ENCODE measurements at regions not wholly inside any gene's neighbourhood (a gene's known extent, or its start where the extent isn't known, plus 50 kb on each side); places are given as distances from the start of the nearest gene placed in this dataset.

GRCh38 chr1:239805042-239805441 lies 286.6 kb upstream of the FMN2 start:
- Histone ChIP-seq H3K27me3 (no peaks in the 10 kb centered on the region), H3K9me3 (no peaks in the 10 kb centered on the region), H3K36me3 (no peaks in the 10 kb centered on the region), H3K4me3 (no peak overlapping the region), H3K4me1 (no peaks in the 10 kb centered on the region), H3K27ac (peak overlapping the region in 1 of 4 donors; percentile 5)
- TF ChIP-seq POLR2A (IDR thresholded peaks at IDR 0.05) (no peak), CTCF (IDR thresholded peaks at IDR 0.05) (no peak)
- DNase-seq = no peak

GRCh38 chr1:239805851-239806772 lies 285.6 kb upstream of the FMN2 start:
- H3K27me3 ChIP-seq = no peaks in the 10 kb centered on the region
- H3K36me3 ChIP-seq = no peaks in the 10 kb centered on the region
- TF ChIP-seq POLR2A (IDR thresholded peaks at IDR 0.05) (no peak), CTCF (IDR thresholded peaks at IDR 0.05) (no peak)
- H3K9me3 ChIP-seq = no peaks in the 10 kb centered on the region
- no peak overlapping the region for H3K4me3 ChIP-seq
- peak overlapping the region in 1 of 4 donors; percentile 5 for H3K27ac ChIP-seq
- no peak for DNase-seq
- no peaks in the 10 kb centered on the region for H3K4me1 ChIP-seq

- TF ChIP-seq POLR2A (IDR thresholded peaks at IDR 0.05) (no peak), CTCF (IDR thresholded peaks at IDR 0.05) (no peak)
- Histone ChIP-seq H3K4me1 (no peaks in the 10 kb centered on the region), H3K9me3 (no peaks in the 10 kb centered on the region), H3K27me3 (no peaks in the 10 kb centered on the region), H3K36me3 (no peaks in the 10 kb centered on the region), H3K27ac (no peak overlapping the region), H3K4me3 (no peak overlapping the region)
- no peak for DNase-seq
Observed at GRCh38 chr1:239806897-239807296, 284.8 kb upstream of the FMN2 start.

- no peaks in the 10 kb centered on the region for H3K36me3 ChIP-seq
- H3K9me3 ChIP-seq = no peaks in the 10 kb centered on the region
- DNase-seq = no peak
- no peak overlapping the region for H3K4me3 ChIP-seq
- H3K4me1 ChIP-seq = no peaks in the 10 kb centered on the region
- no peaks in the 10 kb centered on the region for H3K27me3 ChIP-seq
- TF ChIP-seq CTCF (IDR thresholded peaks at IDR 0.05) = no peak
- TF ChIP-seq POLR2A (IDR thresholded peaks at IDR 0.05) = no peak
- peak overlapping the region in 1 of 4 donors; percentile 22 for H3K27ac ChIP-seq
Observed at GRCh38 chr1:239807361-239807760, 284.3 kb upstream of the FMN2 start.

GRCh38 chr1:239810061-239810481 lies 281.6 kb upstream of the FMN2 start:
- Histone ChIP-seq H3K4me3 (no peak overlapping the region), H3K4me1 (no peaks in the 10 kb centered on the region), H3K27ac (no peak overlapping the region), H3K27me3 (no peaks in the 10 kb centered on the region), H3K9me3 (no peaks in the 10 kb centered on the region), H3K36me3 (no peaks in the 10 kb centered on the region)
- TF ChIP-seq CTCF (IDR thresholded peaks at IDR 0.05) (no peak), POLR2A (IDR thresholded peaks at IDR 0.05) (no peak)
- no peak for DNase-seq
